HG03571 (cell line): ENCODE measurements at regions not wholly inside any gene's neighbourhood (a gene's known extent, or its start where the extent isn't known, plus 50 kb on each side); places are given as distances from the start of the nearest gene placed in this dataset.
"Not testable (repeated sequence)": the region's sequence is repeated elsewhere in the genome, so short reads cannot be mapped to it uniquely, and the experiment has no call there.

Experiments
- ATAC-seq: cut with Tn5 transposase; IDR thresholded peaks from one replicate; pipeline ENCODE4 v1.9.1; 2021; ENCODE audit not compliant: unreplicated experiment

DNA sequence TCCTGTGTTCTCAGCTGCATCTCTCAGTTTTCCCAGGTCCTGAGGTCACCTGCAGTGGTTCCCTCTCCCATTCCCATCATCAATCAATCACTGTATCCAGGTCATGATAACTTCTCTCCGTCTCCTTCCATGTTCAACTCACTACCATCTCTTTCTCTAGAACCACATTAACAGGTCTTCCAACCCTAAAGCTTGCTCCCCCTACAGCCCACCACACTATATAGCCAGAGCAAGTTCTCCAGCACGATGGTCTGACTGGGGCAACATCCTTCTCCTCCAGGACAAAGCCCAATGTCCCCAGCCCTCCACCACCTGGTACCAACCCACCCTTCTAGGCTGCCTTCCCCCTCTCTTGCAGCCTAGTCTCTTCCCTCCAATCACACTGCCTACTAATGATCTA is 241.6 kb downstream of the CDK5RAP2 start:
- ATAC-seq = no peak

DNA sequence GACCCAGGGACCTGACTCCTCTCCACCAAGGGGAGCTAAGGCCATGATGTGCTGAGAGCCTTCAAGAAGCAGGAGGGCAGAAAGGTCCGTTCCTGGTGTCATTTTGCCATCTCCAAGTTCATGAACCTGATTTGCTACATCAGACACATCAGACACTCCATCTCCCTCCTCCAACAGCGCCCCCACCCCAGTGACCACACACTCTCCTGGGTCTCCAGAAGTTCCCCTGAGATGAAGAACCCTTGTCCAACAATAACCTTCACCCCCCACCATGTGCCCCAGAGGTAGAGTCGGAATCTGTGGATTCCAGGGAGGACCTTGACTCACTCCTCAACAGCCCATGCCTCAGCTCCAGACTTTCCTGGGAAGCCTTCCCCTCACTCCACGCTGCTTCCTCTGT is 242.8 kb downstream of the CDK5RAP2 start:
- ATAC-seq = no peak

DNA sequence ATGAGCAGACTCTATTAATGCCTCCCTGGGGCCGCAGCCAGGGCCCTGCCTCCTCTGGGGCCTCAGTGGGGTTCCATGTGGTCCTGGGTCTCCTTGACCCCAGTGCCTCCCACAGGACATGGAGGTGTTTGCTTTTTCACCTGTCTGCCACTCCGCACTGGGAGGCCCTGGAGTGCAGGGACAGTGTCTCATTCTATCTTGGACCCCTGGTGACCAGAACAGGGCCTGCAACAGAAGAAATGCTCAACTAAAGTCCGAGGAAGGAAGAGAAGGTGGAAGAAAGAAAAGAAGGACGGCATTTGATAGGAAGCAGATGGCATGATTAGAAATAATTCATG is 243.2 kb downstream of the CDK5RAP2 start:
- ATAC-seq = no peak

DNA sequence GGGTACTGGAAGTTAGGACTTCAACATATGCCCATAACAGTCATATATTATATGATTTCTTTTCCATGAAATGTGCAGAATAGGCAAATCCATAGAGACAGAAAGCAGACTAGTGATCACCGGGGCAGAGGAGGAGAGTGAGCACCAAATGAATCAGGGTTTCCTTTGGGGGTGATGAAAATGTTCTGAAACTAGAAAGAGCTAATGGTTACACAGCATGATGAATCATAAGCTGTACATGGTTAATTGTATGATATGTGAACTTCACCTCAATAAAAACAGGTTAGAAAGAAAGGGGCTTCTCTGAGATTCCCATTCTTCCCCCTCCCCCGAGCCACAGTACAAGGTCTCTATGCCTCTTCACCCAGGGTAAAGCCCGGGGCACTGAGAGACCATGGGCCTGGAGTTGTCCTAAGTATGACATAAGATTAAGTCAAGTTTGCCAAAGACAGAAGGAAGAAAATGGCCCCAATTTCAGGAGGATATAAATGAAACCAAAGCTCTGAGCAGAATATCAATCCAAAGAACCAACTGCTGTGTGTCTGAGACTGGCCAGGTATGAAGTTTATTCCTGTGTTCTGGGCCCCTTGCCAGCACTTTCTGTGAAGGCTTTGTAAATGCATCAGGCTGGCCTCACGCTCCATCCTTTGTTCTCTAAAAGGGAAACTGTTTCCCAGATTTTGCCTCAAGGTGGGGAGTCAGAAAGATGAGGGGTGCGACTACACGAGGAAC is 243.8 kb downstream of the CDK5RAP2 start:
- ATAC-seq = no peak

DNA sequence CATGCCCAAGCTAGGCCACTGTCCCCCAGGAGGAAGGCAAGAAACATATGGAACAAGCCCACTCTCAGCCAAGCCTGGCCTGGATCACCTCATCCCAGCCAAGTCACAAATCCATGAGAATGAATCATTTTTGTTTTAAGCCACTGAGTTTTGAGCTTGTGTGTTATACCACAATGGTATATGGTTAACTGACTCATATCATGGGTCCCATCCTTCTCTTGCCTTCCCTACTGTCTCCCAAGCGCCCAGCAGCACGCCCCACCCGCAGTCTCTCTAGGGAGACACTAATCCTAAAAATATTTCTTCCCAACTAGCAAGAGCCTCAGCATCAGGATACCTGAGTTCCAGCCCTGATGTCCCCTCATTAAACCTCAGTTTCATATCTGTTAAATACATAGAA is 248.1 kb downstream of the CDK5RAP2 start:
- no peak for ATAC-seq

DNA sequence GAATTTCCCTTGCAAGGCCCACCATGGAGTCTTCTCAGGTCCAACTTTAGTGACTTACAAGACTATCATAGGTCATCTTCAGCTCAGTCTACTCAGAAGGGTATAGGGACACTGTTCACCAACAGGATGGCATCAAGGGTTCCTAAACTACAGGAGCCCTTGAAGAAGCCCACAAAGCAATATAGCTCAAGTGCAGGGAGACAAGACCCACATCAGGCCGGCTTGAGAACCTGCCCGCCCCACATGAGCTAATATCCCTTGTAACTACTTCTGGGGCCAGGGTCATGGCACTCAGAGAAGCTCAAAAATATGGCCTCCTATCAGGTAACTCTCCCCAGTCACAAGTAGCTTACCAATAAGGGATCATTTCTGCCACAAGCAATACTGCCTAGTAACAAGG is 249.9 kb downstream of the CDK5RAP2 start:
- no peak for ATAC-seq

DNA sequence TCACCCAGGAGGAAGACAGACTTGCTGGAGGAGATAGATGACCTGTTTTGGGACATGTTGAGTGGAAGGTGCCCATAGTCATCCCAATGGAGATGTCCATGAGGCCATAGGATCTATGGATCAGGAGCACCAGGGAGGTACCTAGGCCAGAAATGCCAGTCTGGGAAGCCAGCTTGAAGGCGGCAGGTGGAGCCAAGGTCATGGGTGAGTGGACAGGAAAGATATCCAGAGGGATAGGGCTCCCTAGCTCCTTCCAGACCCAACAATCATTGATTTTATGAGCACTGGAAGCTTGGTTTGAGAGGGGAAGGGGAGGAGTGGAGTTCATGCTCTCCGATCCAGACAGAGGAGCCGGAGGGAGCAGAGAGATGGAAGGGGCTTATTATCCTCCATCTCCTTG is 252.6 kb downstream of the CDK5RAP2 start:
- ATAC-seq = no peak

DNA sequence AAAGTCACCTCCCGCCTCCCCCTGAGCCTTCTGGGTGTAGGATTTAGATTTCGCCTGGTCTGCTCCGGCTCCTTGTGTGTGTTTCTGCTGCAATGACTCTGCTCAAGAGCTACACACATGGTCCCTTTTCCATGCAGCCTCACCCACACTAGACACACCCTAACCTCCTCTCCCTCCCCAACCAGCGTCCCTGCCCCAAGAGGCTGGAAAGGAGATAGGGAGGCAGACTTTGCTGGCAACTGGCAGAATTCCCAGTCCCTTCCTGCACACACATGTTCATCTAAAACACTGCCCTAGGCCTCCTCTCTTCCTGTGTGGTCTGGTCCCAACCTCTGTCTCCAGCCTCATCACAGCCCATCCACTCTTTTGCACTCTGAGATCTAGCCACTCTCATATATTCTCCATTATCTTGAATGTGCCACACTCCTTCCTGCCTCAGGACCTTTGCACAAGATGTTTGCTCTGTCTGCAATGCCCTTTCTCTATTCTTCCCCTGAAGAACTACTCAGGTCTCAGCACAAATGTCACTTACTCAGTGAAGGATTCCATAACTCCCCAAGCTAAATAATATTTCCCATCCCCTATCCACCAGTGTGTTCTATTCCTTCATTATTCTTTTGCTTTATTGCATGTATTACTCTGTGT is 253.8 kb downstream of the CDK5RAP2 start:
- no peak for ATAC-seq

DNA sequence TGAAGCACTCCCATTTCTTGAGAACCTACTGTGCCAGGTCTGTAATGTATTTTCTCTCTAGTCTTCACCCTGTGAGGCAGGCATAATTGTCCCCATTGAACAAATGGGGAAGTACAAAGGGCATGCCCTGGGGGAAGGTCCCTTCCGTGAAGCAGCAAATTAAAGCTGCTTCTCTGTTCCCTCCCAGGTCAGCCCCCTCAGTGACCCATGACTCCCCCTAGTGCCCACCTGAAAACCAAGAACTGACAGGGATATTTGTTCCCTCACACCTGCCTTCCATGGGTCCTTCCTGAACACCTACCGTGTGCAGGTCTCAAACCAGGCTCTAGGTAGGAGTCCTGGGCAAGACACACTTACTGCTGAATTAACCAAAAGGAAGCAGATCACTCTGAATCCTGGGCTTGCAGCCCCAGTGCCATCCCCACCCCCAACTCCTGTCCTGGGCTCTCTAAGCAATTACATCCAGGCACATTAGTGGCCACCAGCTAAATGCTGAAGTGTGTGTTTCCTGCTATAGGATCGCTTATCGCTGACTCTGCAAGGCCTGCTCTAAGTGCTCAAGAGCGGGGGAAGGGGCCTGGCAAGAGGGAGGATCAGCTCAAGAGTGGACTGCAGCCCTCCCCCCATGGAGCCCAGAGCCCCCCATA is 254.8 kb downstream of the CDK5RAP2 start:
- ATAC-seq = no peak

DNA sequence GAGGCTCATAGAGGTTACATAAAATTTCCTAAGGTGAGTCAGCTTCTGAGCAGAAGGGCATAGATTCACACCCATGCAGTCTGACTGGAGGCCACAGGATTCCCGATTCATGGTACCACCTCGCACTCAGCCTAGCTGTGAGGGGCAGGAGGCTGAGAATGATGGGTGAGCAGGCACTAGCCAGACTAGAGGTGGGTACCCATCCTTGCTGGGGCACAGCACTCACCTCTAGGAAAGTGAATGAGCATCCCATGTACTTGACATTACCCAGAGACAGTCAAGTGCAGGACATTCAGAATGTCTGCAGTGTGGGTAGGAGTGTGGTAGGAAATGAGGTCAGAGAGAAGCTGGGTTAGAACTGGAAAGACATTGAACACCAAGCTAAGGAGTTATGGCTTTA is 255.5 kb downstream of the CDK5RAP2 start:
- no peak for ATAC-seq

DNA sequence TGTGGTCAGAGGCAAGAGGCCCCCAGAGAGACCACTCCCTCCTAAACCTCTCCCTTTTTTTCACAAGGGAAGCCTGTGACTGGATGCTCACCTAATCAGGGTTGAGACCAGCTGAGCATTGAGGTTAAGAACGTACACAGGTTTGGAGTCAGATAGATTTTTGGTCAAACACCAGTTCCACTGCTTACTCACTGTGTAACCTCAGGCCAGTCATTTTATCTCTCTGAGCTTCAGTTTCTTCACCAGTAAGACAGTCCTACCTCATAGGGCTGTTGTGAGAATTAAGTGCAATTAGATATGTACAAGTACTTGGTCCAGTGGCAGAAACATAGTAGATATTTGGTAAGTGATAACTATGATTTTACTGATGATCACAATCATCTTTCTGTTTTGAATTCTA is 256.8 kb downstream of the CDK5RAP2 start:
- ATAC-seq = no peak

DNA sequence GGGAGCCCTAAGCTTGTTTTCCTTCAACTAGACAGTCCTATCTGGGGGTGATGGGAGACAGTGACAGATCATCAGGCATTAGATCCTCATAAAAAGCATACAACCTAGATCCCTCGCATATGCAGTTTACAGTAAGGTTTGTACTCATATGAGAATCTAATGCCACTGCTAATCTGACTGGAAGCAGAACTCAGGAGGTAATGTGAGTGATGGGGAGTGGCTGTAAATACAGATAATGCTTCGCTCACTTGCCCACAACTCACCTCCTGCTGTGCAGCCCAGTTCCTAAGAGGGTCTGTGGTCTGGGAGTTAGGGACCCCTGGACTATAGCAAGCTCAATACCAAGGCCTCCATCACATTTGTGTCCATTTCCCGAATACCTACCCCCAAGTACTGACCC is 260.5 kb downstream of the CDK5RAP2 start:
- no peak for ATAC-seq

DNA sequence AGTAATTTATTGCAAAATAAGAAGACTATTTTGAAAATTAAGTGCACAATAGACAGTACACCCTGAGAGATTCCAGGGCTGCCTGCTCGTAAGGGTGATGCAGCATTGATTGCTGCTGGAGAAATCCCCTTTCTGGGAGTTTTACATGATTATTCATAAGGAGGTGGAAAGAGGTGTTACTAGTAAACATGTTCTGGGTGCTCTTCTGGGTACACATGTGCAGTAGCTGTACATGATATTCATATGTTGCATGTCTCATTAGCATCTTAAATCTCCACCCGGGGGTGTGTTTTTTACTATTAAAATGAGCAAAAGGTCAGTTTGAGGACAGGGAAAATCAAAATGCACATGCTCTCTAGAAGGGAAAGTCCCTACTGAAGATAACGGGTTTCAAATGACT is 264.8 kb downstream of the CDK5RAP2 start:
- no peak for ATAC-seq

DNA sequence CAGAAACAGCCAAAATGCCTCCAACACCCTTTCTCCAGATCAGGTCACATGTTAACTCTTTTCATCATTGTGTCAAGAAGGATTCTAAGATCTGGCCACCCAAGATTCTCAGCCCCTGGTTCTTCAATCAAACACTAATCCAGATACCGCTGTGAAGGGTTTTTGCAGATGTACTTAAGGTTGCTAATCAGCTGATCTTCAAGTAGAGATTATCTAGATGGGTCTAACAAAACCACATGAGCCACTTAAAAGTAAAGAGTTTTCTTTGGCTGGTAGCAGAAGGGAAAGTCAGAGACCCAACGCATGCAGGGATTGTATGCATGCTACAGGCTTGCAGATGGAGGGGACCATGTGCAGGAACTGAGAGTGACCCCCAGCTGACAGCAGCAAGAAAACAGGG is 267.9 kb downstream of the CDK5RAP2 start:
- no peak for ATAC-seq

DNA sequence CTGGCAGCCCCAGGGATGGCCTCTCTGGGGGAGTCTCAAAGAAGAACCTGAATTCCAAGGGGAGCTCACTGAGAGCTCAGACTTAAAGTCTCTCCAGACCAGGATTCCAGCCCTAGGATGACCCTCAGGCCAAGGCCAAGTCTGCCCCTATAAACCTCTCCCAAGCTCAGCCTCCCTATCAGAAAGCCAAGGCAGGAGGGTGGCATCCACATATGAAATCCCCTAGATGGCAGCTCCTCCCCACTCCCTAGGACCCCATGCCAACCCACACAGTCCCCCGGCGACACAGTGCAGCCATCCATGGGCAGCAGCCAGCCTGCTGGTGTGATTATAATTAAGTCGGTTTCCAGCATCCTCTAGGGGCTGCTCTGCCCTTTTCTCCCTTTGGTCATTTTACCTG is 269.9 kb downstream of the CDK5RAP2 start:
- ATAC-seq = no peak

DNA sequence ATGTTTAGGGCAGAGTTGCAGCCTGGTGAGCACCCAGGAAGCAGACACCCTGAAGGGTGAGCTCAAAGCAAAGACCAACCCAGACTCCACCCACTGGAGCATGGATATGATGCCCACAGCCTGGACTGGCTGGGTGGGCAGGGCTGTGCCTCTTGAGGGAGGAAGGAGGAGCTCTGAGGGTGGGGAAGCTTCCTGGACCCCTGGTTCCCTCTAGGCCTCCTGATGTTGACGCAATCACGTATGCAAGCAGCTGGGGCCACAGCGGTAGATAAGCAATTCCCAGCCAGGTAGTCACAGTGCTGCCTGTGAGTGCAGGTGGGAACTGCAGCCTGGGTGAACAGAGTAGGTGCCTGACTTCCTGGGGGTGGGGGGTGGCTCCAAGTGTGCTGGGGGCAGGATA is 271.5 kb downstream of the CDK5RAP2 start:
- no peak for ATAC-seq

DNA sequence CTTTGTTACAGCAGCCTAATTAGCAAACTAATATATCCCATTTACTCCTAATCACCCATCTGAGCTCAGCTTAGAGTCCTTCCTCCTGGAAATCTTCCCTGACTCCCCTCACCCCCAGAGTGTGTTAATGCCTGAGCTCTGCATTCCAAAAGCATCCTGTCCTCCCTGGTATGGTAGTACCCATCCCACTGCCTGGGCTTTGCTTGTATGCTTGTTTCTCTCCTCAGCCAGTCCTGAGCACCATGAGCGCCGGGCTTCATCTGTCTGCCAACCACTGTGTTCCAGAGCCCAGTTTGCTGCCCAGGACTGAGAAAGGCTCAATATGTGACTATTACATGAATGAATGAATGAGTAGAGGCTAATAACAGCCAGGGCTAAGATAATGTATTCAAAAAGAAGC is 272.4 kb downstream of the CDK5RAP2 start:
- ATAC-seq = no peak

DNA sequence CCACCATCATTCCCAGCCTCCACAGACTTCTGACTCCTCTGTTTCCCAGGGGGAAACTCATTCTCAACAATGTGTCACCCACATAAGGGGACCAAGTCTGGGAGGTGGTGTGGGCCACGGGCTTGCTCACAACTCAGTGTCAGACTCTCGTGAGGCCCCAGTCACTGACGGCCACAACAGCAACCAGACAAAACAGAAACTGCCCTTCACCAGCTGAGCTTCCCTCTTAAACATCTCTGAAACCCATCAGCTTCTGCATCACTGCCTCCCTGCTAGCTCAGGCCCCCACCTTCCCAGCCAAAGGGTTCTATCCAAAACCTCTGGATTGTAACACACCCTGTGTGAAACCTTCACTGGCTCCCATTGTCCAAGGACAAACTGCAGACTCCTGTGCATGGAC is 273.4 kb downstream of the CDK5RAP2 start:
- no peak for ATAC-seq

DNA sequence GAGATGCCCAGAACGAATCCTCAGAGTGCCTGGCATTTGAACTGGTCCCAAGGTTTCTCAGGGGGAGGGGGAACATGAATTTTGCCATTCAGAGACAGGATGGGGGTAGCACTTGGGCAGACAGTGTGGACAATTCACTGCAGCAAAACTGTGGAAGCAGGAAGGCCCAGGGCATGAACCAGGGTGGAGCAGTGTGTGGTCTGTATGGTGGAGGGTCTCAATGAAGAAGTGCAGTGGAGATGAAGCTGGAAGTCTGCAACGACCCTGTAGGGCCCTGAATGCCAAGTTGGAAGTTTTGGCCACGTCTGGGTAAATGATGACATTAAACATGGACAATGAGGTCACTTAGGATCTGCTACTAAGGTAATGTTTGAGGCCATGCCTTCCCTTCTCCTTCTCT is 273.9 kb downstream of the CDK5RAP2 start:
- no peak for ATAC-seq

DNA sequence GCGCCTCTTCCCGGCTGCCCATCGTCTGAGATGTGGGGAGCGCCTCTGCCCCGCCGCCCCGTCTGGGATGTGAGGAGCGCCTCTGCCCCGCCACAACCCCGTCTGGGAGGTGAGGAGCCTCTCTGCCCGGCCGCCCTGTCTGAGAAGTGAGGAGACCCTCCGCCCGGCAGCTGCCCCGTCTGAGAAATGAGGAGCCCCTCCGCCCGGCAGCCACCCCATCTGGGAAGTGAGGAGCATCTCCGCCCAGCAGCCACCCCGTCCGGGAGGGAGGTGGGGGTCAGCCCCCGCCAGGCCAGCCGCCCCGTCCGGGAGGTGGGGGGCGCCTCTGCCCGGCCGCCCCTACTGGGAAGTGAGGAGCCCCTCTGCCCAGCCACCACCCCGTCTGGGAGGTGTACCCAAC is 275.1 kb downstream of the CDK5RAP2 start:
- not testable (repeated sequence) for ATAC-seq

DNA sequence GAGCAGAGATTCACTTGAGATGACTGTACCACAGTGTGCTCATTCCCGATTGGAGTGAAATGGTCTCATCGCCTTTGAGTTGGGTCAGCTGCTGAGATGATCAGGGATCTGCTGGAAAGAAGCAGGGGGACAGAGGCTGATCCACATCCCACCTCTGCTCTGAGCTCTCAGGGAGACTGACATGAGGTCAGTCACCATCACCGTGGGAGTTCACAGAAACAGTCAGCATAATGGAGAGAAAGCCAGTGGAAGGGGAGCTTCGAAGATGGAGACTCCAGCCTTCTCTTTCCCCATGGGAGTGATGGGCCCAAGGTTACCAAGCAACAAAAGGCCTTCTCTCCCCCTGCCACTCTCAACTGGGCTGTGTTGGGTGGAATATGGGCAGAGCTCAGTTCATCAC is 276.4 kb downstream of the CDK5RAP2 start:
- no peak for ATAC-seq

DNA sequence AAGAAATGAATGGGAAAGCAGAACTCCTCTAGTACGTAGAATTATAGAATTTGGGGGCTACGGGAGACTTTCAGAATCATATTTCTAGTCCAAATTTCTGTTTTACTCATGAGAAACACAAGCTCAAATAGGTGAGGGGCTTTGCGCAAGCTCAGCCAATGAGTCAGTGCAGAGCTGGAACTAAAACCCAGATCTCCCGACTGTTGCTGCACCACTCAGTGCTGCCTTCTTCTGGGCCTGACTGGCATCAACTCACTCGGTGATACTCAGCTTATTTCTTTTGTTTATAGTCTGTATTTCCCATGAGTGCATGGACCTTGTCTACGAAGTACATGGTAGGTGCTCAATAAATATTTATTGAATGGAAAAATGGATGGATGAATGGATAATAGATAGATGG is 280.2 kb downstream of the CDK5RAP2 start:
- no peak for ATAC-seq

DNA sequence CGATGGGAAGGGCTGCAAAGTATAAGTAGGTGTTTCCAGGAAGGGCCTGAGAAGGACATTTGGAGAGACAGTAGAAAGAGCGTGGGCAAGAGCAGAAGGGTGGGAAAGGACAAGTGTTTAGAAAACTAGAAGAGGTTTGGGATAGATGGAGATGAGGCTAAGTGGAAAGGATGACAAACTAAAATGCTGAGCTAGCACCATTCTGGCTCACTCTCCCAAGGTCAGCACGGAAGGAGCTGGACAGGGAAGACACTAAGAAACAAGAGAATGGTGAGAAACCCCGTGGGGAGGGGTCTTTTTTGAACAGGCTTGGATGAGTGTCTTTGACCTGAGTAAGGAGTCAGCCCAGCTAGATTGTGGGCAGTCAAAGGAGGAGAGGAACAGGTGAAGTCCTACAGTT is 286.0 kb downstream of the CDK5RAP2 start:
- no peak for ATAC-seq
